A549 (cell line): ENCODE measurements at regions not wholly inside any gene's neighbourhood (a gene's known extent, or its start where the extent isn't known, plus 50 kb on each side); places are given as distances from the start of the nearest gene placed in this dataset.

ENCODE experiments used
- BHLHE40 ChIP-seq: IDR thresholded peaks from 2 replicates; pipeline ENCODE4 v1.6.1; 2012; ENCODE audit warnings: low read depth, low read length, inconsistent platforms
- CHD2 ChIP-seq: fragments of 150-350 bp; IDR thresholded peaks from 2 replicates; pipeline ENCODE4 v1.6.1; 2014; ENCODE audit warnings: low read length; ENCODE audit not compliant: partially characterized antibody
- CHD4 ChIP-seq: fragments of 200-600 bp; sonication (generic); IDR thresholded peaks from 2 replicates; pipeline ENCODE4 v1.6.1; 2016; ENCODE audit warnings: antibody characterized with exemption, mild to moderate bottlenecking, borderline replicate concordance
- CTCF ChIP-seq: fragments of >200 bp; sonication (Bioruptor Twin); formaldehyde crosslinking; IDR thresholded peaks from 3 replicates; pipeline ENCODE4 v1.5.1; 2016
- EP300 ChIP-seq, 2 experiments: fragments of >200 bp; sonication (Bioruptor Twin); formaldehyde crosslinking; IDR thresholded peaks; 2 replicates in 1 of 2; 3 replicates in 1 of 2; pipeline ENCODE4 v1.6.1; 2016 to 2017
- HDAC2 ChIP-seq: fragments of 200-600 bp; sonication (generic); IDR thresholded peaks from 2 replicates; pipeline ENCODE4 v1.6.1; 2016
- JUNB ChIP-seq: fragments of >200 bp; sonication (Bioruptor Twin); formaldehyde crosslinking; IDR thresholded peaks from 2 replicates; pipeline ENCODE4 v1.6.1; 2016
- MAZ ChIP-seq: fragments of 150-350 bp; IDR thresholded peaks from 2 replicates; pipeline ENCODE4 v1.6.1; 2014; ENCODE audit warnings: antibody characterized with exemption, low read depth, low read length, borderline replicate concordance
- PBX3 ChIP-seq: IDR thresholded peaks from 2 replicates; pipeline ENCODE4 v1.6.1; 2012
- POLR2A ChIP-seq: IDR thresholded peaks from 2 replicates; pipeline ENCODE4 v1.6.1; 2012; ENCODE audit warnings: mild to moderate bottlenecking, low read length
- REST ChIP-seq: fragments of 200-600 bp; sonication (generic); IDR thresholded peaks from 2 replicates; pipeline ENCODE4 v1.6.1; 2016; ENCODE audit warnings: antibody characterized with exemption, mild to moderate bottlenecking, moderate library complexity

DNA sequence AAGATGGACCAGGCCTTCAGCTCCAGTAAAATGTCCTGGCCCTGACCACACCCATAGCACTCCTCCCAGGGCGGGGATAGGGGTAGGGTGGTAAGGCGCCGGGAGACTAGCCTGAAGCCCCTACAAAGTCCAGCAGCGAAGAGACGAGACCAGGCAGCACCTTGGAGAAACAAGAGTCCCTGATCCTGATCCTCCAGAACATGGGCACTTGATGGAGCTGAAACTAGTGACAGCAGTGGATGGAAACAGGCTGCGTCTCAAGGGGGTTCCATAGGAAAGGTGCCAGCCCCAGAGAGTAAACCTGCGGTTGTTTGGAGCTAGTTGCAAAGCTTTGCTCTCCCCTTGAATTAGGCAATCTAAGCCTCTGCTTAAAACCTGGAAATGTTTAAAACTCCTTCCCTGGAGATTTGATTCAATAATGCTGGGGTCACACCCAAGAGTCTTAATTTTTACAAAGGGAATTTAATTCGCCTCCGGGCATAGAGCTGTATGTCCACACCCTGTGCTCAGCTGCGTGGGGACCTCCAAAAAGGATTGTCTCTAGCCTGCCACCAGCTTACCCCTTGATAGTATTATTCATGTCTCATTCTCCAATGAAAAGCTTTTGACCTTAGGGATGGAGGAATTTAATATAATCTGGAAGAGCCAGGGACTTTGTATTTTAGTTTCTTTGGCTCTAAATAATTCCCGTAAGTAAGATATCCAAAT lies 258.6 kb downstream of the PMP22 start:
- TF ChIP-seq JUNB (no peak), POLR2A (no peak), CTCF (no peak), EP300 (IDR thresholded peaks at IDR 0.05) (no peak), REST (no peak), HDAC2 (no peak), BHLHE40 (no peak), CHD2 (no peak), MAZ (no peak), PBX3 (no peak), CHD4 (no peak)
